T follicular helper cell (primary cell): ENCODE measurements at regions not wholly inside any gene's neighbourhood (a gene's known extent, or its start where the extent isn't known, plus 50 kb on each side); places are given as distances from the start of the nearest gene placed in this dataset.
"Not testable (repeated sequence)": the region's sequence is repeated elsewhere in the genome, so short reads cannot be mapped to it uniquely, and the experiment has no call there.

Source experiments
- DNase-seq: peaks from one replicate; pipeline ENCODE4 v3.0.0-alpha.2; 2020; ENCODE audit warnings: low read depth

- DNase-seq, result no peak
Observed at GRCh38 chr3:98705212-98705611, 57.9 kb upstream of the ST3GAL6 start.

- DNase-seq, result no peak
Observed at GRCh38 chr3:98705694-98706093, 57.4 kb upstream of the ST3GAL6 start.

- not testable (repeated sequence) for DNase-seq
Observed at GRCh38 chr3:98708681-98709080, 54.5 kb upstream of the ST3GAL6 start.

- no peak for DNase-seq
Observed at GRCh38 chr3:98709441-98709840, 53.7 kb upstream of the ST3GAL6 start.

GRCh38 chr3:98710067-98710659, 53.0 kb upstream of the ST3GAL6 start:
- no peak for DNase-seq

- no peak for DNase-seq
Observed at GRCh38 chr3:98711426-98711825, 51.7 kb upstream of the ST3GAL6 start.

GRCh38 chr3:98712726-98713125, 50.4 kb upstream of the ST3GAL6 start:
- DNase-seq, result no peak

GRCh38 chr3:98713332-98713731, 49.8 kb upstream of the ST3GAL6 start:
- DNase-seq, result not testable (repeated sequence)
